SJCRH30 (cell line): ENCODE measurements at regions not wholly inside any gene's neighbourhood (a gene's known extent, or its start where the extent isn't known, plus 50 kb on each side); places are given as distances from the start of the nearest gene placed in this dataset.

Experiments used
- DNase-seq, 2 experiments: peaks; one replicate each; pipeline ENCODE4 v3.0.0-alpha.2; 2015 to 2020
- H3K27ac ChIP-seq: fragments of 250-450 bp; sonication (Bioruptor Pico); 2 replicates; pipeline ENCODE4 v1.5.1; 2020; ENCODE audit warnings: mild to moderate bottlenecking, moderate library complexity
- H3K27me3 ChIP-seq: fragments of 250-450 bp; sonication (Bioruptor Pico); 2 replicates; pipeline ENCODE4 v1.5.1; 2020; ENCODE audit warnings: mild to moderate bottlenecking, moderate library complexity
- H3K36me3 ChIP-seq: fragments of 250-450 bp; sonication (Bioruptor Pico); 2 replicates; pipeline ENCODE4 v1.5.1; 2020; ENCODE audit warnings: mild to moderate bottlenecking, moderate library complexity
- H3K4me1 ChIP-seq: fragments of 250-450 bp; sonication (Bioruptor Pico); 2 replicates; pipeline ENCODE4 v1.5.1; 2020; ENCODE audit warnings: mild to moderate bottlenecking, moderate library complexity
- H3K4me3 ChIP-seq: fragments of 250-450 bp; sonication (Bioruptor Pico); 2 replicates; pipeline ENCODE4 v1.5.1; 2020; ENCODE audit warnings: mild to moderate bottlenecking, moderate library complexity
- H3K9me3 ChIP-seq: fragments of 250-450 bp; sonication (Bioruptor Pico); replicated peaks from 2 replicates; pipeline ENCODE4 v1.5.1; 2020; ENCODE audit warnings: mild to moderate bottlenecking, moderate library complexity

GRCh38 chr14:58776516-58776915 is 138.8 kb downstream of the DACT1 start:
- no peaks in the 10 kb centered on the region for H3K27me3 ChIP-seq
- H3K9me3 ChIP-seq: no peaks in the 10 kb centered on the region
- no peak overlapping the region for H3K27ac ChIP-seq
- no peaks in the 10 kb centered on the region for H3K36me3 ChIP-seq
- H3K4me3 ChIP-seq: no peak overlapping the region
- DNase-seq: no peak
- H3K4me1 ChIP-seq: peaks cover 12% of the 10 kb centered on the region

GRCh38 chr14:58777541-58777979 is 139.8 kb downstream of the DACT1 start:
- Histone ChIP-seq H3K4me1 (peaks cover 12% of the 10 kb centered on the region), H3K27ac (no peak overlapping the region), H3K36me3 (no peaks in the 10 kb centered on the region), H3K27me3 (no peaks in the 10 kb centered on the region), H3K4me3 (peak overlapping the region; percentile 6; the same call in 1 of the 2 replicates), H3K9me3 (no peaks in the 10 kb centered on the region)
- DNase-seq: peak; percentile 46 to 50

- Histone ChIP-seq H3K36me3 (no peaks in the 10 kb centered on the region), H3K27ac (no peak overlapping the region), H3K9me3 (no peaks in the 10 kb centered on the region), H3K27me3 (no peaks in the 10 kb centered on the region), H3K4me1 (peaks cover 8% of the 10 kb centered on the region), H3K4me3 (no peak overlapping the region)
- no peak for DNase-seq
Observed at GRCh38 chr14:58778202-58778601, 140.4 kb downstream of the DACT1 start.

GRCh38 chr14:58779376-58779775 is 141.6 kb downstream of the DACT1 start:
- no peak overlapping the region for H3K4me3 ChIP-seq
- no peaks in the 10 kb centered on the region for H3K9me3 ChIP-seq
- H3K4me1 ChIP-seq: peaks cover 5% of the 10 kb centered on the region; the same call in 1 of the 2 replicates
- H3K27ac ChIP-seq: no peak overlapping the region
- no peaks in the 10 kb centered on the region for H3K36me3 ChIP-seq
- DNase-seq: no peak
- no peaks in the 10 kb centered on the region for H3K27me3 ChIP-seq

GRCh38 chr14:58780185-58780584 is 142.4 kb downstream of the DACT1 start:
- Histone ChIP-seq H3K9me3 (no peaks in the 10 kb centered on the region), H3K27ac (no peak overlapping the region), H3K36me3 (no peaks in the 10 kb centered on the region), H3K27me3 (no peaks in the 10 kb centered on the region), H3K4me1 (peaks cover 5% of the 10 kb centered on the region; the same call in 1 of the 2 replicates), H3K4me3 (no peak overlapping the region)
- DNase-seq: no peak

GRCh38 chr14:58780605-58781004 is 142.8 kb downstream of the DACT1 start:
- Histone ChIP-seq H3K9me3 (no peaks in the 10 kb centered on the region), H3K36me3 (no peaks in the 10 kb centered on the region), H3K4me3 (no peak overlapping the region), H3K27me3 (no peaks in the 10 kb centered on the region), H3K27ac (no peak overlapping the region), H3K4me1 (peaks cover 5% of the 10 kb centered on the region; the same call in 1 of the 2 replicates)
- no peak for DNase-seq

GRCh38 chr14:58782011-58782410 is 144.2 kb downstream of the DACT1 start:
- Histone ChIP-seq H3K4me3 (no peak overlapping the region), H3K27me3 (0 out of 2 replicates have a peak, but pooled peaks cover 4% of the 10 kb centered on the region), H3K36me3 (no peaks in the 10 kb centered on the region), H3K4me1 (peaks cover 4% of the 10 kb centered on the region; the same call in 1 of the 2 replicates), H3K27ac (no peak overlapping the region), H3K9me3 (no peaks in the 10 kb centered on the region)
- DNase-seq: no peak

GRCh38 chr14:58783792-58784511 is 146.2 kb downstream of the DACT1 start:
- Histone ChIP-seq H3K27ac (no peak overlapping the region), H3K4me3 (no peak overlapping the region), H3K27me3 (0 out of 2 replicates have a peak, but pooled peaks cover 4% of the 10 kb centered on the region), H3K4me1 (no peaks in the 10 kb centered on the region), H3K36me3 (no peaks in the 10 kb centered on the region), H3K9me3 (no peaks in the 10 kb centered on the region)
- DNase-seq: no peak

- Histone ChIP-seq H3K36me3 (no peaks in the 10 kb centered on the region), H3K27me3 (0 out of 2 replicates have a peak, but pooled peaks cover 4% of the 10 kb centered on the region), H3K4me3 (no peak overlapping the region), H3K27ac (no peak overlapping the region), H3K4me1 (no peaks in the 10 kb centered on the region), H3K9me3 (no peaks in the 10 kb centered on the region)
- no peak for DNase-seq
Observed at GRCh38 chr14:58784931-58785330, 147.2 kb downstream of the DACT1 start.

- Histone ChIP-seq H3K27ac (no peak overlapping the region), H3K4me3 (no peak overlapping the region), H3K27me3 (0 out of 2 replicates have a peak, but pooled peaks cover 4% of the 10 kb centered on the region), H3K36me3 (no peaks in the 10 kb centered on the region), H3K4me1 (no peaks in the 10 kb centered on the region), H3K9me3 (no peaks in the 10 kb centered on the region)
- no peak for DNase-seq
Observed at GRCh38 chr14:58785701-58786100, 147.9 kb downstream of the DACT1 start.

- H3K36me3 ChIP-seq: no peaks in the 10 kb centered on the region
- H3K27me3 ChIP-seq: 0 out of 2 replicates have a peak, but pooled peaks cover 4% of the 10 kb centered on the region
- H3K9me3 ChIP-seq: no peaks in the 10 kb centered on the region
- no peak overlapping the region for H3K27ac ChIP-seq
- no peak overlapping the region for H3K4me3 ChIP-seq
- DNase-seq: no peak
- no peaks in the 10 kb centered on the region for H3K4me1 ChIP-seq
Observed at GRCh38 chr14:58787592-58787991, 149.8 kb downstream of the DACT1 start.

GRCh38 chr14:58788655-58789503 is 151.1 kb downstream of the DACT1 start:
- Histone ChIP-seq H3K27ac (no peak overlapping the region), H3K27me3 (0 out of 2 replicates have a peak, but pooled peaks cover 4% of the 10 kb centered on the region), H3K9me3 (no peaks in the 10 kb centered on the region), H3K4me1 (no peaks in the 10 kb centered on the region), H3K4me3 (no peak overlapping the region), H3K36me3 (no peaks in the 10 kb centered on the region)
- no peak for DNase-seq

- no peak overlapping the region for H3K4me3 ChIP-seq
- 0 out of 2 replicates have a peak, but pooled peaks cover 4% of the 10 kb centered on the region for H3K27me3 ChIP-seq
- H3K4me1 ChIP-seq: no peaks in the 10 kb centered on the region
- no peak for DNase-seq
- no peaks in the 10 kb centered on the region for H3K36me3 ChIP-seq
- H3K9me3 ChIP-seq: no peaks in the 10 kb centered on the region
- no peak overlapping the region for H3K27ac ChIP-seq
Observed at GRCh38 chr14:58789736-58790135, 152.0 kb downstream of the DACT1 start.

GRCh38 chr14:58792416-58792815 is 154.7 kb downstream of the DACT1 start:
- Histone ChIP-seq H3K9me3 (no peaks in the 10 kb centered on the region), H3K36me3 (no peaks in the 10 kb centered on the region), H3K4me1 (no peaks in the 10 kb centered on the region), H3K27me3 (no peaks in the 10 kb centered on the region), H3K27ac (no peak overlapping the region), H3K4me3 (no peak overlapping the region)
- DNase-seq: no peak

- no peaks in the 10 kb centered on the region for H3K27me3 ChIP-seq
- H3K27ac ChIP-seq: no peak overlapping the region
- no peaks in the 10 kb centered on the region for H3K9me3 ChIP-seq
- H3K36me3 ChIP-seq: no peaks in the 10 kb centered on the region
- no peak for DNase-seq
- no peaks in the 10 kb centered on the region for H3K4me1 ChIP-seq
- no peak overlapping the region for H3K4me3 ChIP-seq
Observed at GRCh38 chr14:58793131-58793740, 155.5 kb downstream of the DACT1 start.
